GM12878 (cell line): ENCODE measurements at regions not wholly inside any gene's neighbourhood (a gene's known extent, or its start where the extent isn't known, plus 50 kb on each side); places are given as distances from the start of the nearest gene placed in this dataset.

Experiments used
- ATAC-seq: fragments of 200-7000 bp; cut with Tn5 transposase; 3 replicates; pipeline ENCODE4 v1.9.1; 2020; ENCODE audit warnings: mild to moderate bottlenecking, moderate library complexity
- BruUV-seq: library from RNA; stranded (reverse); fragments of 400-500 nt; replicated peaks from 2 replicates; lab custom pipeline; 2021; lab: Mats Ljungman, UMichigan
- CTCF ChIA-PET: fragments of 300-600 bp; sonication (Branson Sonifier 250); formaldehyde crosslinking; extraction: SDS; loops from one replicate; lab custom pipeline; 2021; ENCODE audit warnings: inconsistent platforms; lab: Yijun Ruan, JAX
- POLR2A ChIA-PET: fragments of 350-600 bp; formaldehyde crosslinking; extraction: SDS; loops from one replicate; lab custom pipeline; 2021; ENCODE audit warnings: inconsistent platforms; lab: Charles Lee
- RAD21 ChIA-PET: fragments of 300-600 bp; sonication (Branson Sonifier 250); formaldehyde crosslinking; loops from one replicate; lab custom pipeline; 2023; ENCODE audit warnings: antibody characterized with exemption; ENCODE audit not compliant: unreplicated experiment; lab: Charles Lee
- SMC1A ChIA-PET: fragments of 300-600 bp; sonication (Branson Sonifier 250); formaldehyde crosslinking; loops from one replicate; lab custom pipeline; 2023; ENCODE audit not compliant: unreplicated experiment, uncharacterized antibody; lab: Charles Lee
- DNase-seq: peaks from one replicate; pipeline ENCODE4 v3.0.0-alpha.2; 2011; ENCODE audit warnings: low read depth, low spot score
- FAIRE-seq: peaks from 3 replicates; lab custom pipeline; 2011; peaks lifted over from hg19 to GRCh38; lab: Jason Lieb, UNC
- H2AFZ ChIP-seq: 2 replicates; pipeline ENCODE4 v1.6.0; 2011; ENCODE audit warnings: low read depth, low read length, control low read depth; ENCODE audit not compliant: control insufficient read depth
- H3K27ac ChIP-seq: 2 replicates; pipeline ENCODE4 v1.5.1; 2011; ENCODE audit warnings: control low read depth; ENCODE audit not compliant: control insufficient read depth, insufficient read depth
- H3K27me3 ChIP-seq, 2 experiments: replicated peaks in 1 of 2; 2 replicates each; pipeline versions ENCODE4 v1.6.0 to v1.6.1; 2011; ENCODE audit warnings: low read length in 1 of 2; ENCODE audit not compliant: control insufficient read depth in 2 of 2, insufficient read depth in 2 of 2
- H3K36me3 ChIP-seq, 2 experiments: 2 replicates each; pipeline ENCODE4 v1.5.1; 2011; ENCODE audit warnings: low read length in 1 of 2; ENCODE audit not compliant: control insufficient read depth in 2 of 2, insufficient read depth in 2 of 2
- H3K4me1 ChIP-seq: 2 replicates; pipeline ENCODE4 v1.6.1; 2011; ENCODE audit warnings: mild to moderate bottlenecking, low read length, moderate library complexity, mixed read lengths; ENCODE audit not compliant: control insufficient read depth, insufficient read depth
- H3K4me2 ChIP-seq: 2 replicates; pipeline ENCODE4 v1.6.0; 2011; ENCODE audit warnings: control low read depth; ENCODE audit not compliant: control insufficient read depth, insufficient read depth
- H3K4me3 ChIP-seq: fragments of 200-600 bp; sonication (generic); 2 replicates; pipeline ENCODE4 v1.5.1; 2016
- H3K79me2 ChIP-seq: 2 replicates; pipeline ENCODE4 v1.6.0; 2011; ENCODE audit warnings: low read length; ENCODE audit not compliant: control insufficient read depth, insufficient read depth
- H3K9ac ChIP-seq: 2 replicates; pipeline ENCODE4 v1.8.0; 2011; ENCODE audit warnings: low read length, control low read depth, mixed read lengths; ENCODE audit not compliant: control insufficient read depth, insufficient read depth
- H3K9me3 ChIP-seq: replicated peaks from 3 replicates; pipeline ENCODE4 v1.5.1; 2011; ENCODE audit warnings: mild to moderate bottlenecking, low read length; ENCODE audit not compliant: control insufficient read depth, insufficient read depth
- H4K20me1 ChIP-seq: 2 replicates; pipeline ENCODE4 v1.6.0; 2011; ENCODE audit not compliant: control insufficient read depth, insufficient read depth
- BHLHE40 ChIP-seq, 2 experiments: fragments of 450-650 bp in 1 of 2; IDR thresholded peaks; 2 replicates each; pipeline ENCODE4 v1.6.1; 2011 to 2017; ENCODE audit warnings: low read depth in 2 of 2, borderline replicate concordance in 1 of 2, improper control_type of control experiment in 1 of 2, low read length in 1 of 2, mild to moderate bottlenecking in 1 of 2
- CBX3 ChIP-seq: fragments of 200-600 bp; sonication (generic); IDR thresholded peaks from 2 replicates; pipeline ENCODE4 v1.6.1; 2016; ENCODE audit warnings: low read depth, borderline replicate concordance
- EED ChIP-seq: sonication (generic); IDR thresholded peaks from 2 replicates; pipeline ENCODE4 v1.6.1; 2016; ENCODE audit warnings: antibody characterized with exemption, low read depth
- FOS ChIP-seq: IDR thresholded peaks from 3 replicates; pipeline ENCODE4 v1.6.1; 2011; ENCODE audit warnings: borderline replicate concordance; ENCODE audit not compliant: insufficient read length; ENCODE audit errors: extremely low read depth
- GABPA ChIP-seq: IDR thresholded peaks from 2 replicates; pipeline ENCODE4 v1.6.1; 2014; ENCODE audit warnings: antibody characterized with exemption, low read depth, mild to moderate bottlenecking, inconsistent platforms
- MTA3 ChIP-seq: IDR thresholded peaks from 2 replicates; pipeline ENCODE4 v1.6.1; 2012; ENCODE audit warnings: low read length, inconsistent platforms, borderline replicate concordance
- NR2C1 ChIP-seq: fragments of 450-650 bp; IDR thresholded peaks from 2 replicates; pipeline ENCODE4 v1.6.1; 2017; ENCODE audit warnings: antibody characterized with exemption, mild to moderate bottlenecking, moderate library complexity
- PML ChIP-seq: IDR thresholded peaks from 2 replicates; pipeline ENCODE4 v1.6.1; 2012; ENCODE audit warnings: low read length, inconsistent platforms
- POU2F2 ChIP-seq: IDR thresholded peaks from 3 replicates; pipeline ENCODE4 v1.6.1; 2011; ENCODE audit warnings: low read depth, mild to moderate bottlenecking, low read length, borderline replicate concordance
- TAF1 ChIP-seq: IDR thresholded peaks from 2 replicates; pipeline ENCODE4 v1.6.1; 2011; ENCODE audit warnings: mild to moderate bottlenecking, low read depth, low read length, borderline replicate concordance
- TCF3 ChIP-seq: IDR thresholded peaks from 2 replicates; pipeline ENCODE4 v1.6.1; 2012; ENCODE audit warnings: low read depth, mild to moderate bottlenecking, low read length, borderline replicate concordance; ENCODE audit not compliant: insufficient read depth
- USF1 ChIP-seq: IDR thresholded peaks from 2 replicates; pipeline ENCODE4 v1.6.1; 2011; ENCODE audit warnings: borderline replicate concordance, low read depth, mild to moderate bottlenecking, moderate library complexity, mixed read lengths, low read length; ENCODE audit not compliant: insufficient read depth; ENCODE audit errors: extremely low read length
- WRNIP1 ChIP-seq: IDR thresholded peaks from 2 replicates; pipeline ENCODE4 v1.6.1; 2011; ENCODE audit warnings: low read depth, low read length, improper control_type of control experiment, borderline replicate concordance
- WGBS: methylation state at CpG from one replicate; pipeline ENCODE4 v1.1.6; 2016; ENCODE audit warnings: low lambda C conversion rate; ENCODE audit not compliant: insufficient replicate concordance, insufficient coverage; ENCODE audit errors: missing lambda C conversion rate; 5-methylcytosine and 5-hydroxymethylcytosine counted together
- in situ Hi-C: fragments of 300-500 bp; cut with MboI; formaldehyde crosslinking; loops from 9 replicates; pipeline ENCODE4 v1.14.3; 2018; ENCODE audit warnings: mixed read lengths
- intact Hi-C: fragments of 100-400 bp; cut with micrococcal nuclease; formaldehyde crosslinking; loops from one replicate; pipeline ENCODE4 v1.14.2; 2022; ENCODE audit not compliant: unreplicated experiment
- TF ChIP-seq, protein P1 (sequence below): fragments of 450-650 bp; IDR thresholded peaks from 2 replicates; pipeline ENCODE4 v1.6.1; 2016; ENCODE audit warnings: mild to moderate bottlenecking, moderate library complexity, borderline replicate concordance
- TF ChIP-seq, protein P2 (sequence below): fragments of 450-650 bp; IDR thresholded peaks from 2 replicates; pipeline ENCODE4 v1.6.1; 2018; ENCODE audit warnings: mild to moderate bottlenecking, low read depth, moderate library complexity; ENCODE audit not compliant: partially characterized antibody

DNA sequence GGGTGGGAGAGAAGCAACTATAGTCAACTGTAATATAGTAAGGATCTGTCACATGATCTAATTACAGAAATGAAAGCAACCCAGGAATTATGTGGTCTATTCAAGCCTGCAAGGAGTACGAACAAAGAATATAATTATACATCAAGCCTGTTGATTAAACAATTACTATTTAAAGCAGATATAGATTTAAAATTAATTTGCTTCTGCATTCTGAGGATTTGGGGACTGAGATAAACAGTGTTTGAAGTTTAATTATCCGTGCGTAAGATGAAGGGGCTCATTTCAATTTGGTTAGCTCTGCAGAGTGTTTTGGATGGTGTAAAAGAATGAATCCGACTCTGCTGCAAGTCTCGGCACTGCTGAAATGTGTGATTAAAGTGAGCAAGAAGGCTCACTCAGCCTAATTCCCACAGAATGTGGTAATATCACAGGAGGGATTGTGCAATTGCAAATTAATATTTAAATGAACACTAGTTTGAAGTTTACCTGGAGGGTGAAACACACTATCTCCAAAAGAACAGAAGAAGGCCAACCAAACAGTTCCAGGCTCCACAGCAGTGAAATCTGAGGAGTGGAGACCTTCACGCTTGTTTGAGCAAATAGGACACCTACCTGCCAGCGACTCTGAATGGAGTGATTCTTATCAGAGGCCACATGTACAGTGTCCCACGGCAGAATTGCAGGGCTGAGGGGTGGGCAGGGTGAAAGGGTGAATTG lies 420.6 kb upstream of the SLC30A5 start:
- no TSS peak for BruUV-seq
- intact Hi-C loops = no loop called here

More for the DNA sequence above, 420.6 kb upstream of the SLC30A5 start:
- FAIRE-seq (no peak), ATAC-seq (no peak), DNase-seq (no peak)
- TF ChIP-seq BHLHE40 (IDR thresholded peaks at IDR 0.05; ENCODE audit: borderline replicate concordance in 1 of 2, low read depth in 2 of 2, low read length in 1 of 2) (no peak), EED (no peak), GABPA (no peak), CBX3 (no peak), PML (no peak), WRNIP1 (no peak), USF1 (no peak), NR2C1 (no peak), TAF1 (no peak), MTA3 (no peak), POU2F2 (no peak), TCF3 (no peak), FOS (no peak)
- TF ChIP-seq, protein P1, sequence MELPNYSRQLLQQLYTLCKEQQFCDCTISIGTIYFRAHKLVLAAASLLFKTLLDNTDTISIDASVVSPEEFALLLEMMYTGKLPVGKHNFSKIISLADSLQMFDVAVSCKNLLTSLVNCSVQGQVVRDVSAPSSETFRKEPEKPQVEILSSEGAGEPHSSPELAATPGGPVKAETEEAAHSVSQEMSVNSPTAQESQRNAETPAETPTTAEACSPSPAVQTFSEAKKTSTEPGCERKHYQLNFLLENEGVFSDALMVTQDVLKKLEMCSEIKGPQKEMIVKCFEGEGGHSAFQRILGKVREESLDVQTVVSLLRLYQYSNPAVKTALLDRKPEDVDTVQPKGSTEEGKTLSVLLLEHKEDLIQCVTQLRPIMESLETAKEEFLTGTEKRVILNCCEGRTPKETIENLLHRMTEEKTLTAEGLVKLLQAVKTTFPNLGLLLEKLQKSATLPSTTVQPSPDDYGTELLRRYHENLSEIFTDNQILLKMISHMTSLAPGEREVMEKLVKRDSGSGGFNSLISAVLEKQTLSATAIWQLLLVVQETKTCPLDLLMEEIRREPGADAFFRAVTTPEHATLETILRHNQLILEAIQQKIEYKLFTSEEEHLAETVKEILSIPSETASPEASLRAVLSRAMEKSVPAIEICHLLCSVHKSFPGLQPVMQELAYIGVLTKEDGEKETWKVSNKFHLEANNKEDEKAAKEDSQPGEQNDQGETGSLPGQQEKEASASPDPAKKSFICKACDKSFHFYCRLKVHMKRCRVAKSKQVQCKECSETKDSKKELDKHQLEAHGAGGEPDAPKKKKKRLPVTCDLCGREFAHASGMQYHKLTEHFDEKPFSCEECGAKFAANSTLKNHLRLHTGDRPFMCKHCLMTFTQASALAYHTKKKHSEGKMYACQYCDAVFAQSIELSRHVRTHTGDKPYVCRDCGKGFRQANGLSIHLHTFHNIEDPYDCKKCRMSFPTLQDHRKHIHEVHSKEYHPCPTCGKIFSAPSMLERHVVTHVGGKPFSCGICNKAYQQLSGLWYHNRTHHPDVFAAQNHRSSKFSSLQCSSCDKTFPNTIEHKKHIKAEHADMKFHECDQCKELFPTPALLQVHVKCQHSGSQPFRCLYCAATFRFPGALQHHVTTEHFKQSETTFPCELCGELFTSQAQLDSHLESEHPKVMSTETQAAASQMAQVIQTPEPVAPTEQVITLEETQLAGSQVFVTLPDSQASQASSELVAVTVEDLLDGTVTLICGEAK = no peak
- TF ChIP-seq, protein P2, sequence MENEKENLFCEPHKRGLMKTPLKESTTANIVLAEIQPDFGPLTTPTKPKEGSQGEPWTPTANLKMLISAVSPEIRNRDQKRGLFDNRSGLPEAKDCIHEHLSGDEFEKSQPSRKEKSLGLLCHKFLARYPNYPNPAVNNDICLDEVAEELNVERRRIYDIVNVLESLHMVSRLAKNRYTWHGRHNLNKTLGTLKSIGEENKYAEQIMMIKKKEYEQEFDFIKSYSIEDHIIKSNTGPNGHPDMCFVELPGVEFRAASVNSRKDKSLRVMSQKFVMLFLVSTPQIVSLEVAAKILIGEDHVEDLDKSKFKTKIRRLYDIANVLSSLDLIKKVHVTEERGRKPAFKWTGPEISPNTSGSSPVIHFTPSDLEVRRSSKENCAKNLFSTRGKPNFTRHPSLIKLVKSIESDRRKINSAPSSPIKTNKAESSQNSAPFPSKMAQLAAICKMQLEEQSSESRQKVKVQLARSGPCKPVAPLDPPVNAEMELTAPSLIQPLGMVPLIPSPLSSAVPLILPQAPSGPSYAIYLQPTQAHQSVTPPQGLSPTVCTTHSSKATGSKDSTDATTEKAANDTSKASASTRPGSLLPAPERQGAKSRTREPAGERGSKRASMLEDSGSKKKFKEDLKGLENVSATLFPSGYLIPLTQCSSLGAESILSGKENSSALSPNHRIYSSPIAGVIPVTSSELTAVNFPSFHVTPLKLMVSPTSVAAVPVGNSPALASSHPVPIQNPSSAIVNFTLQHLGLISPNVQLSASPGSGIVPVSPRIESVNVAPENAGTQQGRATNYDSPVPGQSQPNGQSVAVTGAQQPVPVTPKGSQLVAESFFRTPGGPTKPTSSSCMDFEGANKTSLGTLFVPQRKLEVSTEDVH = no peak
- WGBS = 53% methylated on average over 8 of the region's 8 CpGs
- Histone ChIP-seq H3K4me1 (no peaks in the 10 kb centered on the region), H3K36me3 (no peaks in the 10 kb centered on the region), H3K9me3 (no peaks in the 10 kb centered on the region), H2AFZ (no peak overlapping the region), H3K27me3 (no peaks in the 10 kb centered on the region), H3K9ac (no peak overlapping the region), H4K20me1 (no peaks in the 10 kb centered on the region), H3K4me3 (no peak overlapping the region), H3K27ac (no peak overlapping the region), H3K4me2 (no peak overlapping the region), H3K79me2 (no peaks in the 10 kb centered on the region)
- ChIA-PET POLR2A (no interaction called here), CTCF (no interaction called here), SMC1A (no interaction called here), RAD21 (no interaction called here)
- in situ Hi-C loops = no loop called here
